Neural cell (in vitro differentiated cells): ENCODE measurements at regions not wholly inside any gene's neighbourhood (a gene's known extent, or its start where the extent isn't known, plus 50 kb on each side); places are given as distances from the start of the nearest gene placed in this dataset.

Source experiments
- H2AFZ ChIP-seq: fragments of 200-600, 300-800 bp; sonication (generic), shearing (Covaris generic); 2 replicates; pipeline ENCODE4 v1.6.0; 2014; ENCODE audit warnings: low read depth, mild to moderate bottlenecking, antibody characterized with exemption, low read length, moderate library complexity
- H3F3A ChIP-seq: fragments of 200-600 bp; shearing (Covaris generic); 2 replicates; pipeline ENCODE4 v1.6.1; 2016; ENCODE audit warnings: mild to moderate bottlenecking, moderate library complexity, mixed read lengths, antibody characterized with exemption, low read length; ENCODE audit not compliant: insufficient read depth, poor library complexity, severe bottlenecking
- H3K27ac ChIP-seq: fragments of 200-600, 300-800 bp; sonication (generic), shearing (Covaris generic); 2 replicates; pipeline ENCODE4 v1.5.1; 2014; ENCODE audit warnings: mild to moderate bottlenecking, low read length, moderate library complexity
- H3K27me3 ChIP-seq: fragments of 300-800, 200-600 bp; sonication (generic), shearing (Covaris generic); 2 replicates; pipeline ENCODE4 v1.6.0; 2014; ENCODE audit warnings: mild to moderate bottlenecking, low read depth, low read length, moderate library complexity; ENCODE audit not compliant: insufficient read depth
- H3K36me3 ChIP-seq: fragments of 300-800, 200-600 bp; sonication (generic), shearing (Covaris generic); 2 replicates; pipeline ENCODE4 v1.5.1; 2014; ENCODE audit warnings: mild to moderate bottlenecking, antibody characterized with exemption, low read length, moderate library complexity; ENCODE audit not compliant: insufficient read depth
- H3K4me2 ChIP-seq: fragments of 300-800, 200-600 bp; sonication (generic), shearing (Covaris generic); 2 replicates; pipeline ENCODE4 v1.6.0; 2014; ENCODE audit warnings: mild to moderate bottlenecking, low read length
- H3K4me3 ChIP-seq: fragments of 300-800, 200-600 bp; sonication (generic), shearing (Covaris generic); 2 replicates; pipeline ENCODE4 v1.5.1; 2014; ENCODE audit warnings: mild to moderate bottlenecking, low read length, moderate library complexity
- H3K79me2 ChIP-seq: fragments of 200-600 bp; shearing (Covaris generic); replicated peaks from 2 replicates; pipeline ENCODE4 v1.6.0; 2014; ENCODE audit warnings: mild to moderate bottlenecking, low read length, moderate library complexity; ENCODE audit not compliant: insufficient read depth
- H3K9ac ChIP-seq: fragments of 300-800, 200-600 bp; sonication (generic), shearing (Covaris generic); 2 replicates; pipeline ENCODE4 v1.6.1; 2016; ENCODE audit warnings: mild to moderate bottlenecking, low read length, mixed read lengths
- H3K9me2 ChIP-seq: fragments of 200-600 bp; shearing (Covaris generic); 2 replicates; pipeline ENCODE4 v1.6.1; 2016; ENCODE audit warnings: mild to moderate bottlenecking, low read length, mixed read lengths; ENCODE audit not compliant: insufficient read depth
- H3K9me3 ChIP-seq: fragments of 200-600, 300-800 bp; sonication (generic), shearing (Covaris generic); 2 replicates; pipeline ENCODE4 v1.6.1; 2016; ENCODE audit warnings: mild to moderate bottlenecking, mixed run types, low read length, moderate library complexity, mixed read lengths
- H4K20me1 ChIP-seq: fragments of 200-600 bp; shearing (Covaris generic); 2 replicates; pipeline ENCODE4 v1.6.1; 2016; ENCODE audit warnings: mild to moderate bottlenecking, mixed run types; ENCODE audit not compliant: insufficient read depth
- EP300 ChIP-seq: fragments of 450-650 bp; conservative IDR thresholded peaks from 2 replicates; pipeline ENCODE4 v1.6.1; 2014; ENCODE audit warnings: antibody characterized with exemption, mild to moderate bottlenecking, moderate library complexity; ENCODE audit not compliant: poor library complexity, severe bottlenecking
- EZH2 ChIP-seq: fragments of 200-600, 300-800 bp; shearing (Covaris generic), sonication (generic); IDR thresholded peaks from 2 replicates; pipeline ENCODE4 v1.6.1; 2014; ENCODE audit warnings: antibody characterized with exemption, low read length, borderline replicate concordance, mild to moderate bottlenecking; ENCODE audit not compliant: insufficient read depth, poor library complexity, severe bottlenecking
- MXI1 ChIP-seq: fragments of 450-650 bp; conservative IDR thresholded peaks from 2 replicates; pipeline ENCODE4 v1.6.1; 2014; ENCODE audit warnings: antibody characterized with exemption, mild to moderate bottlenecking; ENCODE audit not compliant: poor library complexity, severe bottlenecking
- POLR2AphosphoS5 ChIP-seq: IDR thresholded peaks from 2 replicates; pipeline ENCODE4 v1.6.1; 2012
- RAD21 ChIP-seq: fragments of 450-650 bp; conservative IDR thresholded peaks from 2 replicates; pipeline ENCODE4 v1.6.1; 2014; ENCODE audit warnings: antibody characterized with exemption, mild to moderate bottlenecking, moderate library complexity
- SMC3 ChIP-seq: fragments of 450-650 bp; conservative IDR thresholded peaks from 2 replicates; pipeline ENCODE4 v1.6.1; 2014; ENCODE audit warnings: antibody characterized with exemption, mild to moderate bottlenecking, moderate library complexity; ENCODE audit not compliant: poor library complexity
- TAF1 ChIP-seq: IDR thresholded peaks from 2 replicates; pipeline ENCODE4 v1.6.1; 2012; ENCODE audit warnings: low read depth
- TF ChIP-seq, protein P1 (sequence below): fragments of 450-650 bp; IDR thresholded peaks from 2 replicates; pipeline ENCODE4 v1.5.1; 2014; ENCODE audit warnings: antibody characterized with exemption, mild to moderate bottlenecking, moderate library complexity; ENCODE audit not compliant: poor library complexity, severe bottlenecking
- TF ChIP-seq, protein P2 (sequence below): IDR thresholded peaks from 2 replicates; pipeline ENCODE4 v1.6.1; 2012; ENCODE audit warnings: borderline replicate concordance

- Histone ChIP-seq H3K9me2 (no peaks in the 10 kb centered on the region), H3K4me2 (no peak overlapping the region), H3K27me3 (no peaks in the 10 kb centered on the region), H3K79me2 (no peaks in the 10 kb centered on the region), H3F3A (no peaks in the 10 kb centered on the region), H3K4me3 (no peak overlapping the region), H2AFZ (no peak overlapping the region), H3K9me3 (peaks cover 9% of the 10 kb centered on the region), H3K9ac (no peak overlapping the region), H4K20me1 (no peaks in the 10 kb centered on the region), H3K36me3 (no peaks in the 10 kb centered on the region), H3K27ac (no peak overlapping the region)
- TF ChIP-seq, protein P1, sequence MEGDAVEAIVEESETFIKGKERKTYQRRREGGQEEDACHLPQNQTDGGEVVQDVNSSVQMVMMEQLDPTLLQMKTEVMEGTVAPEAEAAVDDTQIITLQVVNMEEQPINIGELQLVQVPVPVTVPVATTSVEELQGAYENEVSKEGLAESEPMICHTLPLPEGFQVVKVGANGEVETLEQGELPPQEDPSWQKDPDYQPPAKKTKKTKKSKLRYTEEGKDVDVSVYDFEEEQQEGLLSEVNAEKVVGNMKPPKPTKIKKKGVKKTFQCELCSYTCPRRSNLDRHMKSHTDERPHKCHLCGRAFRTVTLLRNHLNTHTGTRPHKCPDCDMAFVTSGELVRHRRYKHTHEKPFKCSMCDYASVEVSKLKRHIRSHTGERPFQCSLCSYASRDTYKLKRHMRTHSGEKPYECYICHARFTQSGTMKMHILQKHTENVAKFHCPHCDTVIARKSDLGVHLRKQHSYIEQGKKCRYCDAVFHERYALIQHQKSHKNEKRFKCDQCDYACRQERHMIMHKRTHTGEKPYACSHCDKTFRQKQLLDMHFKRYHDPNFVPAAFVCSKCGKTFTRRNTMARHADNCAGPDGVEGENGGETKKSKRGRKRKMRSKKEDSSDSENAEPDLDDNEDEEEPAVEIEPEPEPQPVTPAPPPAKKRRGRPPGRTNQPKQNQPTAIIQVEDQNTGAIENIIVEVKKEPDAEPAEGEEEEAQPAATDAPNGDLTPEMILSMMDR = no peak
- TF ChIP-seq EP300 (no peak), TAF1 (no peak), EZH2 (no peak), POLR2AphosphoS5 (no peak), RAD21 (no peak), MXI1 (no peak), SMC3 (no peak)
These were observed 209.2 kb downstream of the ADAM29 start for GRCh38 chr4:175127314-175127713.

GRCh38 chr4:175129797-175130196, 211.6 kb downstream of the ADAM29 start:
- no peak overlapping the region for H3K4me3 ChIP-seq
- TF ChIP-seq POLR2AphosphoS5 (no peak), RAD21 (no peak), MXI1 (no peak)
- no peaks in the 10 kb centered on the region for H3F3A ChIP-seq
- no peaks in the 10 kb centered on the region for H3K79me2 ChIP-seq
- no peaks in the 10 kb centered on the region for H3K27me3 ChIP-seq
- no peak overlapping the region for H3K9ac ChIP-seq
- no peaks in the 10 kb centered on the region for H3K36me3 ChIP-seq
- no peak overlapping the region for H3K27ac ChIP-seq
- no peak overlapping the region for H2AFZ ChIP-seq
- H3K9me2 ChIP-seq = no peaks in the 10 kb centered on the region
- no peaks in the 10 kb centered on the region for H4K20me1 ChIP-seq
- H3K9me3 ChIP-seq = peaks cover 2% of the 10 kb centered on the region
- H3K4me2 ChIP-seq = no peak overlapping the region

DNA sequence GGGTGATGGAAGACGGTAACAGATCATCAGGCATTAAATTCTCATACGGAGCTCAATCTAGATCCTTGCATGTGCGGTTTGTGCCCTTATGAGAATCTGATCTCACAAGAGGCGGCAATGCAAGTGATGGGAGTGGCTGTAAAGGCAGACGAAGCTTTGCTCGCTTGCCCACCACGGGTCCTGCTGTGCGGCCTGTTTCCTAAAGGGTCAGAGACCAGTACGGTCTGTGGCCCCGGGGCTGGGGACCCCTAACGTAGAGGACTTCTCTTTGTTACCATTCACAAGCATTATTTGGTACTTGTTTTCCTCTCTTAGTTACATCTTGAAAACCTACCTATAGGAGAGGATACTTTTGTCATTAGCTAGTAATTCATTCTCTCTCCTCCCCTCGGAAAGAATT, 221.0 kb downstream of the ADAM29 start:
- Histone ChIP-seq H3F3A (no peaks in the 10 kb centered on the region), H2AFZ (no peak overlapping the region), H3K27ac (no peak overlapping the region), H3K4me2 (no peak overlapping the region), H3K27me3 (no peaks in the 10 kb centered on the region), H3K9me2 (no peaks in the 10 kb centered on the region), H3K9me3 (no peaks in the 10 kb centered on the region), H3K79me2 (no peaks in the 10 kb centered on the region), H3K9ac (no peak overlapping the region), H3K36me3 (no peaks in the 10 kb centered on the region), H3K4me3 (no peak overlapping the region), H4K20me1 (no peaks in the 10 kb centered on the region)
- TF ChIP-seq RAD21 = no peak
- TF ChIP-seq EZH2 = no peak
- no peak for TF ChIP-seq POLR2AphosphoS5
- TF ChIP-seq, protein P2, sequence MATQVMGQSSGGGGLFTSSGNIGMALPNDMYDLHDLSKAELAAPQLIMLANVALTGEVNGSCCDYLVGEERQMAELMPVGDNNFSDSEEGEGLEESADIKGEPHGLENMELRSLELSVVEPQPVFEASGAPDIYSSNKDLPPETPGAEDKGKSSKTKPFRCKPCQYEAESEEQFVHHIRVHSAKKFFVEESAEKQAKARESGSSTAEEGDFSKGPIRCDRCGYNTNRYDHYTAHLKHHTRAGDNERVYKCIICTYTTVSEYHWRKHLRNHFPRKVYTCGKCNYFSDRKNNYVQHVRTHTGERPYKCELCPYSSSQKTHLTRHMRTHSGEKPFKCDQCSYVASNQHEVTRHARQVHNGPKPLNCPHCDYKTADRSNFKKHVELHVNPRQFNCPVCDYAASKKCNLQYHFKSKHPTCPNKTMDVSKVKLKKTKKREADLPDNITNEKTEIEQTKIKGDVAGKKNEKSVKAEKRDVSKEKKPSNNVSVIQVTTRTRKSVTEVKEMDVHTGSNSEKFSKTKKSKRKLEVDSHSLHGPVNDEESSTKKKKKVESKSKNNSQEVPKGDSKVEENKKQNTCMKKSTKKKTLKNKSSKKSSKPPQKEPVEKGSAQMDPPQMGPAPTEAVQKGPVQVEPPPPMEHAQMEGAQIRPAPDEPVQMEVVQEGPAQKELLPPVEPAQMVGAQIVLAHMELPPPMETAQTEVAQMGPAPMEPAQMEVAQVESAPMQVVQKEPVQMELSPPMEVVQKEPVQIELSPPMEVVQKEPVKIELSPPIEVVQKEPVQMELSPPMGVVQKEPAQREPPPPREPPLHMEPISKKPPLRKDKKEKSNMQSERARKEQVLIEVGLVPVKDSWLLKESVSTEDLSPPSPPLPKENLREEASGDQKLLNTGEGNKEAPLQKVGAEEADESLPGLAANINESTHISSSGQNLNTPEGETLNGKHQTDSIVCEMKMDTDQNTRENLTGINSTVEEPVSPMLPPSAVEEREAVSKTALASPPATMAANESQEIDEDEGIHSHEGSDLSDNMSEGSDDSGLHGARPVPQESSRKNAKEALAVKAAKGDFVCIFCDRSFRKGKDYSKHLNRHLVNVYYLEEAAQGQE = no peak
- no peak for TF ChIP-seq TAF1
- no peak for TF ChIP-seq SMC3
